T1000 (cell line): ENCODE measurements at regions not wholly inside any gene's neighbourhood (a gene's known extent, or its start where the extent isn't known, plus 50 kb on each side); places are given as distances from the start of the nearest gene placed in this dataset.
"Not testable (repeated sequence)": the region's sequence is repeated elsewhere in the genome, so short reads cannot be mapped to it uniquely, and the experiment has no call there.

Source experiments
- DNase-seq: peaks from one replicate; lab custom pipeline; 2025; ENCODE audit warnings: mixed read lengths; lab: John Stamatoyannopoulos, UW

- no peak for DNase-seq
Observed at GRCh38 chr7:42722198-42722597, 189.7 kb downstream of the C7orf25 start.

- DNase-seq, result no peak
Observed at GRCh38 chr7:42720991-42721796, 190.7 kb downstream of the C7orf25 start.

- no peak for DNase-seq
Observed at GRCh38 chr7:42720012-42720411, 191.9 kb downstream of the C7orf25 start.

GRCh38 chr7:42718466-42718865 lies 193.4 kb downstream of the C7orf25 start:
- DNase-seq, result not testable (repeated sequence)

GRCh38 chr7:42714356-42714755 lies 197.5 kb downstream of the C7orf25 start:
- DNase-seq, result no peak

- DNase-seq, result no peak
Observed at GRCh38 chr7:42709284-42709683, 202.6 kb downstream of the C7orf25 start.

GRCh38 chr7:42704710-42705109 lies 207.2 kb downstream of the C7orf25 start:
- DNase-seq, result no peak

GRCh38 chr7:42702647-42703046 lies 209.2 kb downstream of the C7orf25 start:
- DNase-seq, result no peak

GRCh38 chr7:42700406-42701327 lies 211.2 kb downstream of the C7orf25 start:
- DNase-seq, result no peak

GRCh38 chr7:42699380-42700178 lies 212.3 kb downstream of the C7orf25 start:
- no peak for DNase-seq

GRCh38 chr7:42698600-42699374 lies 213.1 kb downstream of the C7orf25 start:
- no peak for DNase-seq

- no peak for DNase-seq
Observed at GRCh38 chr7:42694894-42695507, 216.9 kb downstream of the C7orf25 start.

GRCh38 chr7:42693722-42694121 lies 218.1 kb downstream of the C7orf25 start:
- no peak for DNase-seq

GRCh38 chr7:42692621-42693020 lies 219.2 kb downstream of the C7orf25 start:
- no peak for DNase-seq

- DNase-seq, result peak; percentile 25
Observed at GRCh38 chr7:42690794-42691639, 220.9 kb downstream of the C7orf25 start.

GRCh38 chr7:42689626-42690025 lies 222.2 kb downstream of the C7orf25 start:
- no peak for DNase-seq

GRCh38 chr7:42688056-42688371 lies 223.9 kb downstream of the C7orf25 start:
- no peak for DNase-seq

GRCh38 chr7:42687211-42688055 lies 224.4 kb downstream of the C7orf25 start:
- no peak for DNase-seq

GRCh38 chr7:42686594-42687156 lies 225.2 kb downstream of the C7orf25 start:
- no peak for DNase-seq
